WI38 (cell line): ENCODE measurements at regions not wholly inside any gene's neighbourhood (a gene's known extent, or its start where the extent isn't known, plus 50 kb on each side); places are given as distances from the start of the nearest gene placed in this dataset.

Source experiments
- H3K4me3 ChIP-seq: 2 replicates; pipeline ENCODE4 v1.5.1; 2011; ENCODE audit warnings: low read depth, mild to moderate bottlenecking, control low read depth, low read length
- TF ChIP-seq, protein P1 (sequence below): IDR thresholded peaks from 2 replicates; pipeline ENCODE4 v1.5.1; 2012; ENCODE audit warnings: low read depth, mild to moderate bottlenecking, control low read depth, low read length

DNA sequence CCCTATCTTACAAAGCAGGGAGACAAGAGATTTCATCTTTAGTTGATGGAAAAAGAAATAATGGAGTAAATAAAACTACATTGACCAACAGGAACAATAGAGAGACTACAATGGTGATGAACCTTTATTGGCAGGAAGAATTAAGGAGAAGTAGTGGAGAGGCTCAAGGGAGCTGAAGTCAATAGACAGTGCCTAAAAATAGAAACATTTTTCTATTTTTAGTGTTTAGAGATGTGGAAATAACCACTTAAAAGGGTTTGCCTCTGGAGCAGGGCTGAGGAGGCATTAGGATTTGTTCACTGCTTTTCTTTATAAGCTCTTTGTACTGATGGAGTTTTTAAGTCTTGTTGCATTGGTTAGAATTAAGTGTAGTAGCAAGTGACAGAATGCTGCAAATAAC is 98.4 kb upstream of the ERCC6L2 start:
- TF ChIP-seq, protein P1, sequence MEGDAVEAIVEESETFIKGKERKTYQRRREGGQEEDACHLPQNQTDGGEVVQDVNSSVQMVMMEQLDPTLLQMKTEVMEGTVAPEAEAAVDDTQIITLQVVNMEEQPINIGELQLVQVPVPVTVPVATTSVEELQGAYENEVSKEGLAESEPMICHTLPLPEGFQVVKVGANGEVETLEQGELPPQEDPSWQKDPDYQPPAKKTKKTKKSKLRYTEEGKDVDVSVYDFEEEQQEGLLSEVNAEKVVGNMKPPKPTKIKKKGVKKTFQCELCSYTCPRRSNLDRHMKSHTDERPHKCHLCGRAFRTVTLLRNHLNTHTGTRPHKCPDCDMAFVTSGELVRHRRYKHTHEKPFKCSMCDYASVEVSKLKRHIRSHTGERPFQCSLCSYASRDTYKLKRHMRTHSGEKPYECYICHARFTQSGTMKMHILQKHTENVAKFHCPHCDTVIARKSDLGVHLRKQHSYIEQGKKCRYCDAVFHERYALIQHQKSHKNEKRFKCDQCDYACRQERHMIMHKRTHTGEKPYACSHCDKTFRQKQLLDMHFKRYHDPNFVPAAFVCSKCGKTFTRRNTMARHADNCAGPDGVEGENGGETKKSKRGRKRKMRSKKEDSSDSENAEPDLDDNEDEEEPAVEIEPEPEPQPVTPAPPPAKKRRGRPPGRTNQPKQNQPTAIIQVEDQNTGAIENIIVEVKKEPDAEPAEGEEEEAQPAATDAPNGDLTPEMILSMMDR: no peak
- H3K4me3 ChIP-seq: no peak overlapping the region

- no peak overlapping the region for H3K4me3 ChIP-seq
- TF ChIP-seq, protein P1: no peak
These were observed 99.3 kb upstream of the ERCC6L2 start for GRCh38 chr9:95776176-95776575.

DNA sequence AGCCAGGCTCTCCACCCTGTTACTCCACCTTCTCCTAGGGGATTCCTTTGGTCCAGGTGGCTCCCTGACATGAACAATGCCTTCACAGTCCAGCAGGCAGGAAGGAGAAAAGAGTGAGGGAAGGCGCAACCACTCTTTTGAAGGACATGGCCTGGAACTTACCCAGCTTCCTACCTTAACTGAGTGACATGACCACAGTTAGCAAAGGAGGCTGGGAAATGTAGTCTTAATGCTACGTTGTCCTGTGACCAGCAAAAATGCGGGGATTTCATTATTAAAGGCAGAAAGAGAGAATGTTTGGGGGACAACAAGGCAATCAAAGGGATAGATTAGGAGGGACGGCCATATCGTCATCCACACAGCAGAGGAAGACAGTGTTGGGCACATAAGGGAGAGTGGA is 100.3 kb upstream of the ERCC6L2 start:
- TF ChIP-seq, protein P1: no peak
- no peak overlapping the region for H3K4me3 ChIP-seq

DNA sequence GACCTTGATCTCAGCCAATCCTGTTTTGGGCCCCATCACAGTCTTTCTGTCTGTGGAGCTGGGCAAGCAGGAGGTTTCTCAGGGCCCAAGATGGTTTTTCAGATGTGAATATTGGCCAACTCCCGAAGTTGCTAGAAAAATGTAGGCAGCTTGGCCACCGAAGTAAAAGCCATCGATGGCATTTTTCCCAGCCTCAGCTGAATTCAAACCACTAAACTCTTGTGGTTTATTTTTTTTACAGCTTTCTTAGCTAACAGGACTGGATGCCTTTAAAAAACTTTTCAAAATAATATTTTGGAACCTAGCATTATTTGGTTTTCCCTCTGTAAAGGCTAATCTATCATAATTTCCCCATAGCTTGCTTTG is 102.5 kb upstream of the ERCC6L2 start:
- no peak overlapping the region for H3K4me3 ChIP-seq
- TF ChIP-seq, protein P1: no peak

- TF ChIP-seq, protein P1: no peak
- no peak overlapping the region for H3K4me3 ChIP-seq
These were observed 103.0 kb upstream of the ERCC6L2 start for GRCh38 chr9:95772320-95773052.

DNA sequence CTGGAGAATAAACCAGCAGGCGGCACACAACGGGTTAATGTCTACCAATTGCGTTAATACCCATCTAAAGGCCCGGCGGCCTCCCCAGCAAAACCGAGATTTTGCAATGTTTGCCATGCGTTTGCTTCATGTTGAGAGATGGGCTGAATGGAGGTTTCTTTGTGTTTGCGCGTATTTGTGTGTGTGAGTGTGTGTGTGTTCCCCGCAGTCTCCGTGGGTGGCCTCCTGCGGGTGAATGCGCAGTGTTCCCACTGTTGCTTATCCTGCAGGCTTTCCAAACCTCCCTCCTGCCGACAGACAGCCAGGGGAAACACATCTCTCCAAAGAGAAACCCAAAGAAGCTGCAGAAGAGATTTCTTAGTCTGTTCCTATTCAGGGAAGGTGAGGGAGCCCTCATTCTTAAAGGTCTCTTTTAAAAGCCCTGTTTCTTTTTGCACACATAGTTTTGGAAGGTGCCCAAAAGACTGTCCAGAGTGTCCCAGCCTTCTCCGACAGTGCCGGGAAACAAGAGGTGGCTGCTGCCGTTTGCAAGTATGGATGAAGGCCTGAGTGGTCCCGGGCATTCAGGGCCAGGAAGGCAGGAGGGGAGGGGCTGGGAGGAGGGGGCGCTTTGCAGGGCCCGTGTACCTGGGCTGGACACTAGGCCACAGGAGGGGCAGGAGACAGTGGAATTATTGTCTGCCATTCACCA is 103.8 kb upstream of the ERCC6L2 start:
- no peak overlapping the region for H3K4me3 ChIP-seq
- TF ChIP-seq, protein P1: no peak

- no peak overlapping the region for H3K4me3 ChIP-seq
- TF ChIP-seq, protein P1: no peak
These were observed 104.8 kb upstream of the ERCC6L2 start for GRCh38 chr9:95770653-95771131.
